Peyer's patch (tissue), 4 donors: ENCODE measurements at regions not wholly inside any gene's neighbourhood (a gene's known extent, or its start where the extent isn't known, plus 50 kb on each side); places are given as distances from the start of the nearest gene placed in this dataset.

ENCODE experiments used
- CTCF ChIP-seq, 6 experiments: fragments of 450-650 bp in 4 of 6; fragments of 200-600 bp in 2 of 6; sonication (generic) in 1 of 6; IDR thresholded peaks; one replicate each; pipeline ENCODE4 v1.5.1; 2017 to 2019; ENCODE audit warnings: antibody characterized with exemption in 6 of 6, mild to moderate bottlenecking in 3 of 6, moderate library complexity in 1 of 6
- POLR2A ChIP-seq, 2 donors: fragments of 450-650 bp; IDR thresholded peaks; one replicate each; pipeline ENCODE4 v1.5.1; 2017; ENCODE audit warnings: antibody characterized with exemption in 2 of 2, mild to moderate bottlenecking in 2 of 2, moderate library complexity in 2 of 2

DNA sequence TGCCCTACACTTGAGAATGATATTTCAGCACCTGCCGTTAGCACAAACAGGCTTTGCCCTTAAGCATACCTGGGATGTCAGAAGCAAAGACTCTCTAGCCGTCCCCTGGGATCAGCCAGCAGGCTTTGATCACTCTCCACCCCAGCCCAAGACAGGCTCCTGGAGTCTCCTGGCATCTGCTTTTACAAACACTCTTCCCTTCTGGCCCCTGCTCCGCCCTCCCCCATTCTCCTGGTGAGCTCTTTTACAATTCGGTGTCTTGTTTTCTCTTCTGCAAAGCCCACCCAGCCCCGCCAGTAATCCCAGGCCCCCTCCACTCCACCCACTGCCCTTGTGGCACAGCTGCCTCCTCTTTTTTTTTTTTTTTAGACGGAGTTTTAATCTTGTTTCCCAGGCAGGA, 50.4 kb downstream of the KATNIP start:
- TF ChIP-seq POLR2A (IDR thresholded peaks at IDR 0.05): no peak
- no peak for TF ChIP-seq CTCF (IDR thresholded peaks at IDR 0.05)
